B cell (primary cell): ENCODE measurements at regions not wholly inside any gene's neighbourhood (a gene's known extent, or its start where the extent isn't known, plus 50 kb on each side); places are given as distances from the start of the nearest gene placed in this dataset.

Experiments
- ATAC-seq: fragments of 200-7000 bp; cut with Tn5 transposase; one replicate; pipeline ENCODE4 v1.10.0; 2021; ENCODE audit warnings: low read depth, mild to moderate bottlenecking, moderate number of reproducible peaks, moderate library complexity
- CTCF ChIA-PET: fragments of 350-600 bp; sonication (Branson Sonifier 250); formaldehyde crosslinking; loops from one replicate; lab custom pipeline; 2021; ENCODE audit warnings: antibody characterized with exemption, inconsistent platforms; lab: Charles Lee
- POLR2A ChIA-PET: fragments of 350-600 bp; sonication (Branson Sonifier 250); formaldehyde crosslinking; loops from one replicate; lab custom pipeline; 2021; ENCODE audit warnings: antibody characterized with exemption; lab: Charles Lee
- DNase-seq: peaks from one replicate; pipeline ENCODE4 v3.0.0; 2013
- H2AFZ ChIP-seq: 2 replicates; pipeline ENCODE4 v1.6.1; 2012; ENCODE audit warnings: mild to moderate bottlenecking, low read depth, low read length; ENCODE audit not compliant: insufficient read depth, poor library complexity, severe bottlenecking
- H3K27ac ChIP-seq, 2 donors: 1 replicate in 1 of 2; 2 replicates in 1 of 2; pipeline ENCODE4 v1.5.1; 2012 to 2013; ENCODE audit warnings: low read length in 2 of 2, mild to moderate bottlenecking in 2 of 2, moderate library complexity in 1 of 2
- H3K27me3 ChIP-seq, 4 experiments: fragments of 200-600 bp in 1 of 4; sonication (generic) in 1 of 4; replicated peaks in 1 of 4; 1 replicate in 2 of 4; 2 replicates in 2 of 4; pipeline versions ENCODE4 v1.6.1 to v1.7.0; 2013 to 2016; ENCODE audit warnings: low read length in 3 of 4, mild to moderate bottlenecking in 2 of 4, mixed read lengths in 1 of 4, moderate library complexity in 1 of 4; ENCODE audit not compliant: insufficient read depth in 4 of 4, control insufficient read depth in 3 of 4; ENCODE audit errors: control extremely low read depth in 1 of 4
- H3K36me3 ChIP-seq, 2 experiments: replicated peaks in 1 of 2; 1 replicate in 1 of 2; 2 replicates in 1 of 2; pipeline versions ENCODE4 v1.6.1 to v1.7.1; 2013; ENCODE audit warnings: low read length in 1 of 2; ENCODE audit not compliant: insufficient read depth in 2 of 2, control insufficient read depth in 1 of 2; ENCODE audit errors: control extremely low read depth in 1 of 2, extremely low read depth in 1 of 2
- H3K4me1 ChIP-seq, 2 donors: fragments of 200-600 bp in 1 of 2; sonication (generic) in 1 of 2; 1 replicate in 1 of 2; 2 replicates in 1 of 2; pipeline versions ENCODE4 v1.5.1 to v1.6.1; 2013 to 2017; ENCODE audit warnings: low read length in 2 of 2; ENCODE audit not compliant: control insufficient read depth in 2 of 2, insufficient read depth in 2 of 2
- H3K4me2 ChIP-seq: replicated peaks from 2 replicates; pipeline ENCODE3; 2012; ENCODE audit warnings: mild to moderate bottlenecking, low read depth, low read length; ENCODE audit not compliant: poor library complexity, severe bottlenecking
- H3K4me3 ChIP-seq, 5 experiments: fragments of 200-600 bp in 1 of 5; sonication (generic) in 1 of 5; 1 replicate in 3 of 5; 2 replicates in 2 of 5; pipeline versions ENCODE4 v1.5.1 to v1.7.0; 2011 to 2016; ENCODE audit warnings: low read length in 4 of 5, mild to moderate bottlenecking in 4 of 5, low read depth in 2 of 5, control low read depth in 1 of 5, moderate library complexity in 1 of 5; ENCODE audit not compliant: insufficient read depth in 1 of 5; ENCODE audit errors: control extremely low read depth in 1 of 5, extremely low read depth in 1 of 5
- H3K79me2 ChIP-seq: fragments of 200-600 bp; sonication (generic); one replicate; pipeline ENCODE4 v1.6.0; 2016; ENCODE audit warnings: low read length; ENCODE audit not compliant: control insufficient read depth, insufficient read depth
- H3K9ac ChIP-seq: fragments of 200-600 bp; sonication (generic); 2 replicates; pipeline ENCODE4 v1.6.1; 2017; ENCODE audit warnings: mild to moderate bottlenecking, low read length, moderate library complexity
- H3K9me3 ChIP-seq, 3 donors: one replicate each; pipeline versions ENCODE4 v1.6.1 to v1.7.1; 2013; ENCODE audit warnings: low read length in 2 of 3; ENCODE audit not compliant: control insufficient read depth in 2 of 3, insufficient read depth in 1 of 3; ENCODE audit errors: control extremely low read depth in 1 of 3
- H4K20me1 ChIP-seq: 2 replicates; pipeline ENCODE4 v1.6.0; 2012; ENCODE audit warnings: mild to moderate bottlenecking, low read length; ENCODE audit not compliant: insufficient read depth, control insufficient read depth, poor library complexity, severe bottlenecking
- H3K27ac Mint-ChIP-seq: one replicate; pipeline ENCODE4 v1.8.0; 2021; ENCODE audit warnings: mixed read lengths
- H3K27me3 Mint-ChIP-seq: one replicate; pipeline ENCODE4 v1.8.0; 2021; ENCODE audit warnings: mixed read lengths
- H3K4me1 Mint-ChIP-seq: one replicate; pipeline ENCODE4 v1.8.0; 2021; ENCODE audit warnings: mixed read lengths
- H3K4me3 Mint-ChIP-seq: one replicate; pipeline ENCODE4 v1.8.0; 2021; ENCODE audit warnings: mixed read lengths
- H3K9me3 Mint-ChIP-seq: one replicate; pipeline ENCODE4 v1.8.0; 2022; ENCODE audit warnings: mixed read lengths; ENCODE audit not compliant: insufficient read depth
- EZH2 ChIP-seq: IDR thresholded peaks from 2 replicates; pipeline ENCODE4 v1.6.1; 2012; ENCODE audit warnings: borderline replicate concordance, low read depth, mild to moderate bottlenecking, moderate library complexity, low read length; ENCODE audit not compliant: insufficient read depth, poor library complexity, severe bottlenecking
- WGBS: methylation state at CpG from one replicate; pipeline ENCODE4 v1.1.5; 2013; ENCODE audit warnings: missing lambda C conversion rate; ENCODE audit not compliant: insufficient coverage; 5-methylcytosine and 5-hydroxymethylcytosine counted together
- intact Hi-C: fragments of 100-400 bp; cut with micrococcal nuclease; formaldehyde crosslinking; loops from one replicate; pipeline ENCODE4 v1.10.0; 2022
- TF ChIP-seq, protein P1 (sequence below): fragments of 200-600 bp; IDR thresholded peaks from one replicate; pipeline ENCODE4 v1.8.0; 2022; ENCODE audit warnings: antibody characterized with exemption, mild to moderate bottlenecking

DNA sequence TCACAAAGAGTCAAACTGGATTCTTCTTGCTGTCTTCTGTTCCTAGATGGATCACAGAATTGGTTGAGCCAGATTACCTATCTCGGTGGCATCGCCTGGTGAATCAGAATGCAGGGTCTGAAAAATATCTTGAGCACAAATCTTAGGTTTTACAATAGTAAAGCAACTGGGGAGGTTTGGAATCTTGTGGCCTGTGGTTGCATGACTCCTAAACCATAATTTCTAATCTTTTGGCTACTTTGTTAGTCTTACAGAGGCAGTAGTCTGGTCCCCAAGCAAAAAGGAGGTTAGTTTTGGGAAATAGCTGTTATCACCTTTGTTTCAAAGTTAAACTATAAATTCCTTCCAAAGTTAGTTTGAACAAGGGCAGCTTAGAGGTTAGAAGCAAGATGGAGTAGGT lies 1488.5 kb upstream of the FLRT2 start:
- no peaks in the 10 kb centered on the region for H3K79me2 ChIP-seq
- DNase-seq (no peak), ATAC-seq (no peak)
- ChIA-PET CTCF (no interaction called here), POLR2A (no interaction called here)
- no peaks in the 10 kb centered on the region for H3K4me1 ChIP-seq
- peaks cover 4% of the 10 kb centered on the region for H3K9me3 Mint-ChIP-seq
- H4K20me1 ChIP-seq = no peaks in the 10 kb centered on the region
- no peak overlapping the region for H3K4me2 ChIP-seq
- H3K9me3 ChIP-seq = no peaks in the 10 kb centered on the region
- no peak overlapping the region for H2AFZ ChIP-seq
- no peaks in the 10 kb centered on the region for H3K36me3 ChIP-seq
- H3K27ac ChIP-seq = no peak overlapping the region
- no peak overlapping the region for H3K27ac Mint-ChIP-seq
- 93% methylated on average over 2 of the region's 2 CpGs for WGBS
- H3K9ac ChIP-seq = no peak overlapping the region
- no peak overlapping the region for H3K4me3 ChIP-seq
- no peaks in the 10 kb centered on the region for H3K4me1 Mint-ChIP-seq
- no peak for TF ChIP-seq EZH2
- TF ChIP-seq, protein P1, sequence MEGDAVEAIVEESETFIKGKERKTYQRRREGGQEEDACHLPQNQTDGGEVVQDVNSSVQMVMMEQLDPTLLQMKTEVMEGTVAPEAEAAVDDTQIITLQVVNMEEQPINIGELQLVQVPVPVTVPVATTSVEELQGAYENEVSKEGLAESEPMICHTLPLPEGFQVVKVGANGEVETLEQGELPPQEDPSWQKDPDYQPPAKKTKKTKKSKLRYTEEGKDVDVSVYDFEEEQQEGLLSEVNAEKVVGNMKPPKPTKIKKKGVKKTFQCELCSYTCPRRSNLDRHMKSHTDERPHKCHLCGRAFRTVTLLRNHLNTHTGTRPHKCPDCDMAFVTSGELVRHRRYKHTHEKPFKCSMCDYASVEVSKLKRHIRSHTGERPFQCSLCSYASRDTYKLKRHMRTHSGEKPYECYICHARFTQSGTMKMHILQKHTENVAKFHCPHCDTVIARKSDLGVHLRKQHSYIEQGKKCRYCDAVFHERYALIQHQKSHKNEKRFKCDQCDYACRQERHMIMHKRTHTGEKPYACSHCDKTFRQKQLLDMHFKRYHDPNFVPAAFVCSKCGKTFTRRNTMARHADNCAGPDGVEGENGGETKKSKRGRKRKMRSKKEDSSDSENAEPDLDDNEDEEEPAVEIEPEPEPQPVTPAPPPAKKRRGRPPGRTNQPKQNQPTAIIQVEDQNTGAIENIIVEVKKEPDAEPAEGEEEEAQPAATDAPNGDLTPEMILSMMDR = no peak
- no peaks in the 10 kb centered on the region for H3K27me3 ChIP-seq
- H3K27me3 Mint-ChIP-seq = no peaks in the 10 kb centered on the region
- intact Hi-C loops = no loop called here
- H3K4me3 Mint-ChIP-seq = no peak overlapping the region

DNA sequence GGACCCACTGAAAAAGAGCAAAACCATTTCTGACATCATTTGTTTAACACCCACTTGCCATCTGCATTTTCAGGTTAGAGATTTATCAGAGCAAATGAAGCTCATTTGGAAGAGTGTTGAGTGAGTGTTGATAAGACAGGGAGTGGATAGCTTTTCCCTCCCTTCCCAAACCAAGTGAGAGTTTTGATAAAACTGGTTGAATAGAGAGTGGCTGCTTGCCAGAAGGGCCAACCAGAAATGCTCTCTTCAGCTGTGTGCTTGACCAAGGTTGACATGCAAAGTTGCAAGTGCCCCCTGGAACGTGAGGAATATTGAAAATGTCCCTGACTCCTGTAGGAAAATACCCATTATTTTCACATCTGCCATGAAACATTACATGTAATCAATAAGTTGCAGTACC lies 1487.0 kb upstream of the FLRT2 start:
- ATAC-seq = no peak
- Mint-ChIP-seq H3K4me3 (no peak overlapping the region), H3K27me3 (no peaks in the 10 kb centered on the region), H3K27ac (no peak overlapping the region), H3K9me3 (peaks cover 4% of the 10 kb centered on the region), H3K4me1 (no peaks in the 10 kb centered on the region)
- no peak overlapping the region for H3K27ac ChIP-seq
- H3K79me2 ChIP-seq = no peaks in the 10 kb centered on the region
- intact Hi-C loops = no loop called here
- H3K9me3 ChIP-seq = no peaks in the 10 kb centered on the region
- no peaks in the 10 kb centered on the region for H4K20me1 ChIP-seq
- H3K9ac ChIP-seq = no peak overlapping the region
- CTCF ChIA-PET = no interaction called here
- no peak for TF ChIP-seq EZH2
- TF ChIP-seq, protein P1 = no peak
- 100% methylated on average over 1 of the region's 1 CpG for WGBS
- H3K4me1 ChIP-seq = no peaks in the 10 kb centered on the region
- no peak overlapping the region for H3K4me3 ChIP-seq
- no peak for DNase-seq
- H3K4me2 ChIP-seq = no peak overlapping the region
- H2AFZ ChIP-seq = no peak overlapping the region
- no peaks in the 10 kb centered on the region for H3K36me3 ChIP-seq
- no peaks in the 10 kb centered on the region for H3K27me3 ChIP-seq
- POLR2A ChIA-PET = no interaction called here
